K562 (cell line): ENCODE measurements at regions not wholly inside any gene's neighbourhood (a gene's known extent, or its start where the extent isn't known, plus 50 kb on each side); places are given as distances from the start of the nearest gene placed in this dataset.
A peak's percentile ranks its signal among the peaks of the same experiment; 100 is the strongest.

ENCODE experiments used
- ATAC-seq: fragments of 200-7000 bp; cut with Tn5 transposase; 3 replicates; pipeline ENCODE4 v1.9.1; 2020; ENCODE audit warnings: moderate library complexity
- BruUV-seq: library from RNA; stranded (reverse); fragments of 400-500 nt; replicated peaks from 2 replicates; lab custom pipeline; 2021; lab: Mats Ljungman, UMichigan
- CTCF ChIA-PET: fragments of 300-600 bp; formaldehyde crosslinking; extraction: SDS; loops from one replicate; lab custom pipeline; 2021; ENCODE audit warnings: low intra/inter-chr PET ratio; lab: Yijun Ruan, JAX
- POLR2A ChIA-PET: fragments of 300-600, 350-650 bp; sonication (Branson Sonifier 250); formaldehyde crosslinking; extraction: SDS; loops from one replicate; lab custom pipeline; 2021; ENCODE audit warnings: antibody characterized with exemption, inconsistent platforms; lab: Yijun Ruan, JAX
- DNase-seq, 4 experiments: peaks; one replicate each; pipeline versions ENCODE4 v3.0.0 to v3.0.0-alpha.2; 2011 to 2018; ENCODE audit warnings: low spot score in 3 of 4, mixed read lengths in 3 of 4; ENCODE audit errors: extremely low read depth in 1 of 4
- FAIRE-seq: peaks from 2 replicates; lab custom pipeline; 2011; peaks lifted over from hg19 to GRCh38; lab: Jason Lieb, UNC
- H2AFZ ChIP-seq: 2 replicates; pipeline ENCODE4 v1.6.0; 2011; ENCODE audit warnings: low read depth, low read length, control low read depth, inconsistent platforms
- H3K27ac ChIP-seq: fragments of 200-600 bp; 3 replicates; pipeline ENCODE4 v1.8.0; 2011; ENCODE audit warnings: low read depth, mild to moderate bottlenecking, control low read depth, inconsistent platforms, low read length, moderate library complexity, mixed read lengths; ENCODE audit errors: extremely low read depth
- H3K27me3 ChIP-seq, 2 experiments: fragments of 300-600 bp in 1 of 2; 2 replicates in 1 of 2; 3 replicates in 1 of 2; pipeline versions ENCODE4 v1.6.0 to v1.8.0; 2011; ENCODE audit warnings: inconsistent platforms in 2 of 2, low read length in 2 of 2, mild to moderate bottlenecking in 1 of 2, mixed read lengths in 1 of 2, moderate library complexity in 1 of 2; ENCODE audit not compliant: control insufficient read depth in 2 of 2, insufficient read depth in 2 of 2
- H3K36me3 ChIP-seq: fragments of 300-600 bp; 3 replicates; pipeline ENCODE4 v1.8.0; 2011; ENCODE audit warnings: mild to moderate bottlenecking, low read length, inconsistent platforms; ENCODE audit not compliant: control insufficient read depth, insufficient read depth
- H3K4me1 ChIP-seq, 2 experiments: fragments of 200-600 bp in 1 of 2; replicated peaks in 1 of 2; 2 replicates in 1 of 2; 3 replicates in 1 of 2; pipeline versions ENCODE4 v1.5.1 to v1.8.0; 2011; ENCODE audit warnings: inconsistent platforms in 2 of 2, low read length in 2 of 2, mild to moderate bottlenecking in 1 of 2, mixed read lengths in 1 of 2, moderate library complexity in 1 of 2; ENCODE audit not compliant: control insufficient read depth in 2 of 2, insufficient read depth in 2 of 2
- H3K4me2 ChIP-seq: 2 replicates; pipeline ENCODE4 v1.6.1; 2011; ENCODE audit warnings: low read length, control low read depth, inconsistent platforms, mixed read lengths; ENCODE audit not compliant: insufficient read depth
- H3K4me3 ChIP-seq: fragments of 200-600 bp; sonication (generic), shearing (Covaris generic); 2 replicates; pipeline ENCODE4 v1.5.1; 2016; ENCODE audit warnings: control low read depth, inconsistent platforms
- H3K79me2 ChIP-seq: fragments of 200-600 bp; 3 replicates; pipeline ENCODE4 v1.8.0; 2011; ENCODE audit warnings: low read length, inconsistent platforms; ENCODE audit not compliant: control insufficient read depth, insufficient read depth
- H3K9ac ChIP-seq, 2 experiments: 2 replicates each; pipeline versions ENCODE4 v1.6.0 to v1.6.1; 2011; ENCODE audit warnings: low read depth in 2 of 2, low read length in 2 of 2, control low read depth in 1 of 2, inconsistent platforms in 1 of 2, mild to moderate bottlenecking in 1 of 2, mixed read lengths in 1 of 2; ENCODE audit not compliant: insufficient read depth in 1 of 2
- H3K9me1 ChIP-seq: one replicate; pipeline ENCODE4 v1.6.0; 2011; ENCODE audit warnings: inconsistent platforms, mild to moderate bottlenecking, low read length, moderate library complexity; ENCODE audit not compliant: control insufficient read depth, insufficient read depth
- H3K9me3 ChIP-seq: replicated peaks from 2 replicates; pipeline ENCODE4 v1.5.1; 2011; ENCODE audit warnings: low read depth, low read length, inconsistent platforms; ENCODE audit not compliant: control insufficient read depth, insufficient read depth
- H4K20me1 ChIP-seq: replicated peaks from 2 replicates; pipeline ENCODE4 v1.6.1; 2011; ENCODE audit warnings: low read length, inconsistent platforms, mixed read lengths; ENCODE audit not compliant: control insufficient read depth, insufficient read depth
- BRCA1 ChIP-seq, 2 experiments: fragments of 450-650 bp in 1 of 2; sonication (generic) in 1 of 2; formaldehyde crosslinking in 1 of 2; IDR thresholded peaks; 2 replicates each; pipeline versions ENCODE4 v1.5.0 to v1.6.1; 2017 to 2020; ENCODE audit warnings: mild to moderate bottlenecking in 1 of 2, missing genetic modification reagents in 1 of 2
- CBFA2T3 ChIP-seq: fragments of 450-650 bp; IDR thresholded peaks from 2 replicates; pipeline ENCODE4 v1.6.1; 2017
- CEBPG ChIP-seq, 3 experiments: fragments of 200-800 bp in 1 of 3; sonication (Bioruptor generic) in 1 of 3; sonication (generic) in 1 of 3; formaldehyde crosslinking in 1 of 3; IDR thresholded peaks in 2 of 3; conservative IDR thresholded peaks in 1 of 3; 2 replicates each; pipeline versions ENCODE4 v1.6.1 to v1.8.0; 2016 to 2022; ENCODE audit warnings: missing compliant biosample characterization in 2 of 3, missing genetic modification characterization in 2 of 3, mild to moderate bottlenecking in 1 of 3, missing genetic modification reagents in 1 of 3
- E2F1 ChIP-seq: sonication (generic); formaldehyde crosslinking; IDR thresholded peaks from 2 replicates; pipeline ENCODE4 v1.8.1; 2023; ENCODE audit warnings: mild to moderate bottlenecking, missing genetic modification reagents, moderate library complexity
- FOSL1 ChIP-seq: fragments of 200-800 bp; sonication (Bioruptor generic); conservative IDR thresholded peaks from 2 replicates; pipeline ENCODE4 v1.6.1; 2016; ENCODE audit warnings: missing genetic modification characterization, missing compliant biosample characterization
- HCFC1 ChIP-seq: IDR thresholded peaks from 2 replicates; pipeline ENCODE4 v1.6.1; 2012; ENCODE audit warnings: low read depth, low read length, improper control_type of control experiment
- PYGO2 ChIP-seq: fragments of 450-650 bp; IDR thresholded peaks from 2 replicates; pipeline ENCODE4 v1.6.1; 2016; ENCODE audit warnings: mild to moderate bottlenecking, missing genetic modification characterization, moderate library complexity, missing compliant biosample characterization
- SFPQ ChIP-seq: fragments of 200-400 bp; formaldehyde crosslinking; IDR thresholded peaks from 2 replicates; pipeline ENCODE4 v1.6.1; 2017; ENCODE audit warnings: mild to moderate bottlenecking, low read depth, low read length, moderate library complexity
- U2AF1 ChIP-seq: fragments of 200-400 bp; formaldehyde crosslinking; optimal IDR thresholded peaks from 2 replicates; pipeline ENCODE3; 2017; ENCODE audit warnings: mild to moderate bottlenecking, low read depth, low read length, moderate library complexity
- WHSC1 ChIP-seq: IDR thresholded peaks from one replicate; pipeline ENCODE4 v1.6.1; 2012; ENCODE audit warnings: low read length, control low read depth, inconsistent platforms
- ZBTB49 ChIP-seq: sonication (generic); formaldehyde crosslinking; IDR thresholded peaks from 2 replicates; pipeline ENCODE4 v1.8.0; 2022; ENCODE audit warnings: missing genetic modification reagents, mild to moderate bottlenecking, borderline replicate concordance
- ZNF77 ChIP-seq: fragments of 250-450 bp; sonication (Bioruptor Pico); IDR thresholded peaks from 2 replicates; pipeline ENCODE4 v1.5.0; 2020
- WGBS: fragments of 100-300 bp; shearing (Covaris generic); methylation state at CpG from one replicate; pipeline ENCODE4 v1.1.6; 2016; ENCODE audit warnings: low coverage, mixed read lengths; ENCODE audit not compliant: insufficient coverage; ENCODE audit errors: missing lambda C conversion rate; 5-methylcytosine and 5-hydroxymethylcytosine counted together
- in situ Hi-C: fragments of 300-500 bp; cut with MboI; formaldehyde crosslinking; loops from 4 replicates; pipeline ENCODE4 v1.15.0; 2018; ENCODE audit warnings: inconsistent platforms, mixed read lengths
- intact Hi-C: fragments of 100-400 bp; cut with micrococcal nuclease; formaldehyde crosslinking; loops from 2 replicates; pipeline ENCODE4 v1.14.2; 2022
- TF ChIP-seq, protein P1 (sequence below): fragments of 250-450 bp; sonication (Bioruptor Pico); IDR thresholded peaks from 2 replicates; pipeline ENCODE4 v1.4.0; 2020; ENCODE audit warnings: mild to moderate bottlenecking, moderate library complexity, borderline replicate concordance

DNA sequence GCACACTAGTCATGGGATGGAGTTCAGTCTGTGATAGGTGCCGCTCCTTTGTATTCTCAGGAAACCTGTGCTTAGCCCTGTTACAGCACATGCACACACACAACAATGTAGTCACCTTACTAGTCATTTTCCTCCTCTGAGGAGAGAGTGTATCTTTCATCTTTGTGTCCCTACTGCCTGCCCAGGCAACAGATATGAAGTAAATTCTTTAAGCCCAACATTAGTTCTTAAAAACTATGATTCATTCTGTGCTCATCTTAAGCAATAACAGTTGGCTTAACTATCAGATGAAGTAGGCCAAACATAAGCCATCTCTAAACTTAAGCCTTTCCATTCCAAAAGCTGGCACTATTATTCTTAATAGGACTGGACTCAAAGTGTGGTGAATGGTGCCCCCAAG lies 186.5 kb downstream of the LNPK start:
- Histone ChIP-seq H3K4me1 (no peaks in the 10 kb centered on the region; a peak in 1 of 5 replicates), H3K4me3 (no peak overlapping the region), H3K79me2 (no peaks in the 10 kb centered on the region), H3K9ac (no peak overlapping the region), H4K20me1 (no peaks in the 10 kb centered on the region), H3K27me3 (no peaks in the 10 kb centered on the region; a peak in 3 of 5 replicates), H3K9me3 (no peaks in the 10 kb centered on the region), H3K27ac (no peak overlapping the region), H3K36me3 (no peaks in the 10 kb centered on the region), H3K4me2 (no peak overlapping the region), H3K9me1 (no peaks in the 10 kb centered on the region), H2AFZ (no peak overlapping the region)
- WGBS: 6% methylated on average over 1 of the region's 1 CpG
- TF ChIP-seq CBFA2T3 (no peak), ZBTB49 (CRISPR knock-in tag) (no peak), FOSL1 (tag) (0 out of 2 replicates have a peak, but pooled peaks have one; percentile 49), WHSC1 (no peak), HCFC1 (no peak), E2F1 (CRISPR knock-in tag) (no peak), SFPQ (no peak), PYGO2 (tag) (no peak), U2AF1 (no peak), ZNF77 (CRISPR knock-in tag) (no peak), BRCA1 (IDR thresholded peaks at IDR 0.05) (no peak), BRCA1 (CRISPR knock-in tag; IDR thresholded peaks at IDR 0.05) (no peak), CEBPG (CRISPR knock-in tag; IDR thresholded peaks at IDR 0.05) (no peak), CEBPG (tag; conservative IDR thresholded peaks at IDR 0.05 in 1 of 2, IDR thresholded peaks at IDR 0.05 in 1 of 2) (0 out of 4 replicates have a peak, but pooled peaks of 1 of the 2 experiments have one; percentile 9)
- TF ChIP-seq, protein P1, sequence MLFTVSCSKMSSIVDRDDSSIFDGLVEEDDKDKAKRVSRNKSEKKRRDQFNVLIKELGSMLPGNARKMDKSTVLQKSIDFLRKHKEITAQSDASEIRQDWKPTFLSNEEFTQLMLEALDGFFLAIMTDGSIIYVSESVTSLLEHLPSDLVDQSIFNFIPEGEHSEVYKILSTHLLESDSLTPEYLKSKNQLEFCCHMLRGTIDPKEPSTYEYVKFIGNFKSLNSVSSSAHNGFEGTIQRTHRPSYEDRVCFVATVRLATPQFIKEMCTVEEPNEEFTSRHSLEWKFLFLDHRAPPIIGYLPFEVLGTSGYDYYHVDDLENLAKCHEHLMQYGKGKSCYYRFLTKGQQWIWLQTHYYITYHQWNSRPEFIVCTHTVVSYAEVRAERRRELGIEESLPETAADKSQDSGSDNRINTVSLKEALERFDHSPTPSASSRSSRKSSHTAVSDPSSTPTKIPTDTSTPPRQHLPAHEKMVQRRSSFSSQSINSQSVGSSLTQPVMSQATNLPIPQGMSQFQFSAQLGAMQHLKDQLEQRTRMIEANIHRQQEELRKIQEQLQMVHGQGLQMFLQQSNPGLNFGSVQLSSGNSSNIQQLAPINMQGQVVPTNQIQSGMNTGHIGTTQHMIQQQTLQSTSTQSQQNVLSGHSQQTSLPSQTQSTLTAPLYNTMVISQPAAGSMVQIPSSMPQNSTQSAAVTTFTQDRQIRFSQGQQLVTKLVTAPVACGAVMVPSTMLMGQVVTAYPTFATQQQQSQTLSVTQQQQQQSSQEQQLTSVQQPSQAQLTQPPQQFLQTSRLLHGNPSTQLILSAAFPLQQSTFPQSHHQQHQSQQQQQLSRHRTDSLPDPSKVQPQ (CRISPR knock-in tag): no peak
- ChIA-PET POLR2A (interaction anchor here (1.1 kb wide), 1 partner anchor 12 kb away, joined by 3 read pairs; no protein-coding TSS in a partner anchor), CTCF (no interaction called here)
- intact Hi-C loops (no loop called here), in situ Hi-C loops (no loop called here)
- ATAC-seq (no peak), FAIRE-seq (no peak), DNase-seq (no peak)
- no TSS peak for BruUV-seq
